Stomach (tissue), 8 donors: ENCODE measurements at regions not wholly inside any gene's neighbourhood (a gene's known extent, or its start where the extent isn't known, plus 50 kb on each side); places are given as distances from the start of the nearest gene placed in this dataset.

ENCODE experiments used
- DNase-seq, 2 donors: peaks; one replicate each; pipeline versions ENCODE4 v3.0.0 to v3.0.0-alpha.2; 2013 to 2019
- H3K27ac ChIP-seq, 5 donors: fragments of 200-600 bp in 4 of 5; sonication (generic) in 4 of 5; one replicate each; pipeline ENCODE4 v1.5.1; 2013 to 2019; ENCODE audit warnings: mild to moderate bottlenecking in 1 of 5, moderate library complexity in 1 of 5
- H3K27me3 ChIP-seq, 3 donors: fragments of 200-600 bp; sonication (generic); one replicate each; pipeline ENCODE4 v1.5.1; 2017 to 2019; ENCODE audit warnings: mixed run types in 1 of 3
- H3K36me3 ChIP-seq, 4 donors: fragments of 200-600 bp; sonication (generic); 1 replicate in 3 of 4; 2 replicates in 1 of 4; pipeline ENCODE4 v1.5.1; 2016 to 2019
- H3K4me1 ChIP-seq, 4 donors: fragments of 200-600 bp; sonication (generic); one replicate each; pipeline ENCODE4 v1.5.1; 2016 to 2019
- H3K4me3 ChIP-seq, 4 donors: fragments of 200-600 bp; sonication (generic) in 3 of 4; one replicate each; pipeline ENCODE4 v1.5.1; 2016 to 2019; ENCODE audit warnings: mild to moderate bottlenecking in 1 of 4
- H3K9me3 ChIP-seq, 4 donors: fragments of 200-600 bp; sonication (generic); one replicate each; pipeline ENCODE4 v1.5.1; 2016 to 2019
- CTCF ChIP-seq, 7 experiments: fragments of 450-650 bp in 4 of 7; fragments of 200-600 bp in 3 of 7; sonication (generic) in 3 of 7; IDR thresholded peaks; one replicate each; pipeline ENCODE4 v1.5.1; 2016 to 2019; ENCODE audit warnings: antibody characterized with exemption in 7 of 7, control low read depth in 2 of 7, mild to moderate bottlenecking in 1 of 7
- EP300 ChIP-seq: sonication (generic); formaldehyde crosslinking; IDR thresholded peaks from one replicate; pipeline ENCODE4 v1.6.1; 2017; ENCODE audit warnings: antibody characterized with exemption
- POLR2A ChIP-seq, 4 donors: fragments of 450-650 bp; IDR thresholded peaks; one replicate each; pipeline ENCODE4 v1.6.1; 2016; ENCODE audit warnings: antibody characterized with exemption in 4 of 4, control low read depth in 2 of 4, mild to moderate bottlenecking in 1 of 4, moderate library complexity in 1 of 4
- POLR2AphosphoS5 ChIP-seq, 3 donors: sonication (generic); formaldehyde crosslinking; IDR thresholded peaks; one replicate each; pipeline ENCODE4 v1.6.1; 2016; ENCODE audit warnings: antibody characterized with exemption in 3 of 3
- WGBS, 5 donors: extraction: QIAGEN DNeasy Blood & Tissue Kit in 3 of 5; methylation state at CpG; one replicate each; pipeline versions ENCODE4 v1.1.5 to v1.1.7; 2013 to 2018; 5-methylcytosine and 5-hydroxymethylcytosine counted together
- intact Hi-C: fragments of 100-400 bp; cut with DNase I; formaldehyde crosslinking; loops from one replicate; pipeline ENCODE4 v1.15.1; 2023; ENCODE audit warnings: low total_unique reads
- donor health status: healthy with polysubstance abuse.
- donor health status: Bipolar disorder and iron deficiency.
- donor health status: healthy.

- intact Hi-C loops: no loop called here
- TF ChIP-seq POLR2A (IDR thresholded peaks at IDR 0.05) (no peak), POLR2AphosphoS5 (IDR thresholded peaks at IDR 0.05) (no peak), EP300 (no peak), CTCF (IDR thresholded peaks at IDR 0.05) (no peak)
- WGBS, 5 donors: 67 to 85% (median 79%) methylated on average over 1 of the region's 1 CpG
- H3K27ac ChIP-seq: no peak overlapping the region
- H3K36me3 ChIP-seq: no peaks in the 10 kb centered on the region
- H3K9me3 ChIP-seq: no peaks in the 10 kb centered on the region
- no peak overlapping the region for H3K4me3 ChIP-seq
- no peaks in the 10 kb centered on the region for H3K27me3 ChIP-seq
- H3K4me1 ChIP-seq: no peaks in the 10 kb centered on the region
- no peak for DNase-seq
Observed at GRCh38 chr6:113205553-113205952, 651.6 kb upstream of the MARCKS start.

GRCh38 chr6:113208726-113209125, 648.4 kb upstream of the MARCKS start:
- 92 to 98% (median 95%) methylated on average over 2 of the region's 2 CpGs for WGBS, 5 donors
- intact Hi-C loops: no loop called here
- Histone ChIP-seq H3K4me1 (no peaks in the 10 kb centered on the region), H3K36me3 (no peaks in the 10 kb centered on the region), H3K27me3 (no peaks in the 10 kb centered on the region), H3K9me3 (no peaks in the 10 kb centered on the region), H3K4me3 (no peak overlapping the region), H3K27ac (no peak overlapping the region)
- DNase-seq: no peak
- TF ChIP-seq POLR2AphosphoS5 (IDR thresholded peaks at IDR 0.05) (no peak), EP300 (no peak)

- Histone ChIP-seq H3K4me3 (no peak overlapping the region), H3K27ac (no peak overlapping the region), H3K9me3 (no peaks in the 10 kb centered on the region), H3K27me3 (no peaks in the 10 kb centered on the region), H3K36me3 (no peaks in the 10 kb centered on the region), H3K4me1 (no peaks in the 10 kb centered on the region)
- 62 to 82% (median 66%) methylated on average over 5 of the region's 5 CpGs for WGBS, 5 donors
- TF ChIP-seq CTCF (IDR thresholded peaks at IDR 0.05) (no peak), POLR2A (IDR thresholded peaks at IDR 0.05) (no peak), POLR2AphosphoS5 (IDR thresholded peaks at IDR 0.05) (no peak), EP300 (no peak)
- intact Hi-C loops: no loop called here
- no peak for DNase-seq
Observed at GRCh38 chr6:113209315-113209714, 647.8 kb upstream of the MARCKS start.

- H3K4me1 ChIP-seq: no peaks in the 10 kb centered on the region
- intact Hi-C loops: no loop called here
- H3K36me3 ChIP-seq: no peaks in the 10 kb centered on the region
- H3K9me3 ChIP-seq: no peaks in the 10 kb centered on the region
- H3K27ac ChIP-seq: no peak overlapping the region
- no peak for DNase-seq
- no peak for TF ChIP-seq EP300
- TF ChIP-seq CTCF (IDR thresholded peaks at IDR 0.05): no peak
- no peak for TF ChIP-seq POLR2A (IDR thresholded peaks at IDR 0.05)
- no peak for TF ChIP-seq POLR2AphosphoS5 (IDR thresholded peaks at IDR 0.05)
- no peaks in the 10 kb centered on the region for H3K27me3 ChIP-seq
- H3K4me3 ChIP-seq: no peak overlapping the region
Observed at GRCh38 chr6:113211170-113211569, 646.0 kb upstream of the MARCKS start.

- Histone ChIP-seq H3K9me3 (no peaks in the 10 kb centered on the region), H3K4me3 (no peak overlapping the region), H3K27me3 (no peaks in the 10 kb centered on the region), H3K36me3 (no peaks in the 10 kb centered on the region), H3K27ac (no peak overlapping the region), H3K4me1 (no peaks in the 10 kb centered on the region)
- no peak for DNase-seq
- TF ChIP-seq POLR2AphosphoS5 (IDR thresholded peaks at IDR 0.05) (no peak), EP300 (no peak), POLR2A (IDR thresholded peaks at IDR 0.05) (no peak), CTCF (IDR thresholded peaks at IDR 0.05) (no peak)
- intact Hi-C loops: no loop called here
- WGBS, 5 donors: 85 to 90% (median 89%) methylated on average over 2 of the region's 2 CpGs
Observed at GRCh38 chr6:113219783-113220182, 637.4 kb upstream of the MARCKS start.
